ENCODE measurements at regions not wholly inside any gene's neighbourhood (a gene's known extent, or its start where the extent isn't known, plus 50 kb on each side); places are given as distances from the start of the nearest gene placed in this dataset.

- intact Hi-C loops (cut with micrococcal nuclease): no loop called here
- DNase-seq (no peak), ATAC-seq (no peak)
- POLR2A ChIA-PET: interaction anchor here (0.6 to 1.6 kb wide), 5 partner anchors 21 to 129 kb away, joined by 3 to 5 read pairs (median 4); no protein-coding TSS in a partner anchor
- no peaks in the 10 kb centered on the region for H3K36me3 Mint-ChIP-seq (ENCODE audit: low read depth)
- no peak for TF ChIP-seq CTCF (IDR thresholded peaks at IDR 0.05)
- H3K27ac Mint-ChIP-seq: no peak overlapping the region
- CTCF ChIA-PET: interaction anchor here (0.6 to 4.3 kb wide), 10 partner anchors 15 to 593 kb away, joined by 3 to 29 read pairs (median 4); no protein-coding TSS in a partner anchor
- peaks cover 24% of the 10 kb centered on the region for H3K27me3 Mint-ChIP-seq
- H3K4me3 Mint-ChIP-seq: no peak overlapping the region
- no peaks in the 10 kb centered on the region for H3K9me3 Mint-ChIP-seq
- peaks cover 47% of the 10 kb centered on the region for H3K4me1 Mint-ChIP-seq (ENCODE audit: low read depth)
These were observed 108.9 kb upstream of the NABP1 start for GRCh38 chr2:191569025-191569424.

- CTCF ChIA-PET: interaction anchor here (0.6 to 3.7 kb wide), 12 partner anchors 44 to 591 kb away, joined by 3 to 13 read pairs (median 5); partner anchors contain the start of gene NABP1
- Mint-ChIP-seq H3K36me3 (ENCODE audit: low read depth) (no peaks in the 10 kb centered on the region), H3K4me1 (ENCODE audit: low read depth) (peaks cover 42% of the 10 kb centered on the region), H3K27me3 (peaks cover 15% of the 10 kb centered on the region), H3K9me3 (no peaks in the 10 kb centered on the region), H3K27ac (peak overlapping the region; percentile 57), H3K4me3 (peak overlapping the region; percentile 47)
- peak; percentile 35 for DNase-seq
- peak; percentile 57 for ATAC-seq
- TF ChIP-seq CTCF (IDR thresholded peaks at IDR 0.05): peak; percentile 50
- POLR2A ChIA-PET: interaction anchor here (0.6 to 1.8 kb wide), 6 partner anchors 10 to 117 kb away, joined by 3 to 9 read pairs (median 4); partner anchors contain the start of gene NABP1
- intact Hi-C loops (cut with micrococcal nuclease): loop anchor here (2.0 to 5.0 kb wide), 4 partner anchors 46 to 120 kb away; partner anchors contain the start of gene NABP1
These were observed 106.7 kb upstream of the NABP1 start for GRCh38 chr2:191571163-191571769.

- Mint-ChIP-seq H3K27ac (peak overlapping the region; percentile 44), H3K9me3 (no peaks in the 10 kb centered on the region), H3K4me3 (no peak overlapping the region), H3K4me1 (ENCODE audit: low read depth) (peaks cover 42% of the 10 kb centered on the region), H3K27me3 (peaks cover 13% of the 10 kb centered on the region), H3K36me3 (ENCODE audit: low read depth) (no peaks in the 10 kb centered on the region)
- no peak for DNase-seq
- POLR2A ChIA-PET: interaction anchor here (0.8 to 1.8 kb wide), 6 partner anchors 106 to 116 kb away, joined by 3 to 9 read pairs (median 4); partner anchors contain the start of gene NABP1
- peak; percentile 60 for ATAC-seq
- intact Hi-C loops (cut with micrococcal nuclease): loop anchor here (5.0 kb wide), 3 partner anchors 45 to 105 kb away; partner anchors contain the start of gene NABP1
- no peak for TF ChIP-seq CTCF (IDR thresholded peaks at IDR 0.05)
- CTCF ChIA-PET: interaction anchor here (0.7 to 3.7 kb wide), 12 partner anchors 19 to 590 kb away, joined by 3 to 13 read pairs (median 5); partner anchors contain the start of gene NABP1
These were observed 105.6 kb upstream of the NABP1 start for GRCh38 chr2:191572319-191572718.

GRCh38 chr2:191573216-191573615 lies 104.7 kb upstream of the NABP1 start:
- intact Hi-C loops (cut with micrococcal nuclease): loop anchor here (5.0 kb wide), 3 partner anchors 44 to 104 kb away; partner anchors contain the start of gene NABP1

More at GRCh38 chr2:191573216-191573615, 104.7 kb upstream of the NABP1 start:
- peak; percentile 40 for ATAC-seq
- H3K4me3 Mint-ChIP-seq: no peak overlapping the region
- H3K27ac Mint-ChIP-seq: no peak overlapping the region
- no peak for DNase-seq
- no peak for TF ChIP-seq CTCF (IDR thresholded peaks at IDR 0.05)
- no peaks in the 10 kb centered on the region for H3K36me3 Mint-ChIP-seq (ENCODE audit: low read depth)
- H3K27me3 Mint-ChIP-seq: peaks cover 9% of the 10 kb centered on the region
- no peaks in the 10 kb centered on the region for H3K9me3 Mint-ChIP-seq
- H3K4me1 Mint-ChIP-seq (ENCODE audit: low read depth): peaks cover 42% of the 10 kb centered on the region
- POLR2A ChIA-PET: interaction anchor here (1.1 to 1.3 kb wide), 2 partner anchors 20 to 68 kb away, joined by 3 to 5 read pairs; no protein-coding TSS in a partner anchor
- CTCF ChIA-PET: interaction anchor here (1.3 to 3.7 kb wide), 4 partner anchors 13 to 118 kb away, joined by 3 to 13 read pairs (median 9); no protein-coding TSS in a partner anchor

Data from activated CD8-positive, alpha-beta T cell treated with anti-CD3 and anti-CD28 coated beads for 36 hours (primary cell).